Spinal cord (tissue), 9 donors: ENCODE measurements at regions not wholly inside any gene's neighbourhood (a gene's known extent, or its start where the extent isn't known, plus 50 kb on each side); places are given as distances from the start of the nearest gene placed in this dataset.
A peak's percentile ranks its signal among the peaks of the same experiment; 100 is the strongest.

Experiments
- DNase-seq, 6 donors: peaks; one replicate each; pipeline versions ENCODE4 v3.0.0 to v3.0.0-alpha.2; 2013 to 2015; ENCODE audit warnings: low spot score in 6 of 6, low read depth in 4 of 6
- H3K27ac ChIP-seq: one replicate; pipeline ENCODE4 v1.5.1; 2013; ENCODE audit warnings: low read depth, low read length, control low read depth
- H3K27me3 ChIP-seq: one replicate; pipeline ENCODE4 v1.6.1; 2013; ENCODE audit warnings: low read length; ENCODE audit not compliant: control insufficient read depth, insufficient read depth
- H3K36me3 ChIP-seq: one replicate; pipeline ENCODE4 v1.6.1; 2013; ENCODE audit warnings: low read length; ENCODE audit not compliant: control insufficient read depth, insufficient read depth
- H3K4me1 ChIP-seq: one replicate; pipeline ENCODE4 v1.6.1; 2013; ENCODE audit warnings: low read length; ENCODE audit not compliant: control insufficient read depth, insufficient read depth
- H3K4me3 ChIP-seq: one replicate; pipeline ENCODE4 v1.5.1; 2013; ENCODE audit warnings: low read depth, low read length, control low read depth
- H3K9me3 ChIP-seq: one replicate; pipeline ENCODE4 v1.6.1; 2013; ENCODE audit warnings: low read length; ENCODE audit not compliant: control insufficient read depth, insufficient read depth
- WGBS: methylation state at CpG from one replicate; pipeline ENCODE4 v1.1.5; 2013; ENCODE audit warnings: missing lambda C conversion rate; ENCODE audit not compliant: insufficient coverage; 5-methylcytosine and 5-hydroxymethylcytosine counted together
- donor health status: healthy.

DNA sequence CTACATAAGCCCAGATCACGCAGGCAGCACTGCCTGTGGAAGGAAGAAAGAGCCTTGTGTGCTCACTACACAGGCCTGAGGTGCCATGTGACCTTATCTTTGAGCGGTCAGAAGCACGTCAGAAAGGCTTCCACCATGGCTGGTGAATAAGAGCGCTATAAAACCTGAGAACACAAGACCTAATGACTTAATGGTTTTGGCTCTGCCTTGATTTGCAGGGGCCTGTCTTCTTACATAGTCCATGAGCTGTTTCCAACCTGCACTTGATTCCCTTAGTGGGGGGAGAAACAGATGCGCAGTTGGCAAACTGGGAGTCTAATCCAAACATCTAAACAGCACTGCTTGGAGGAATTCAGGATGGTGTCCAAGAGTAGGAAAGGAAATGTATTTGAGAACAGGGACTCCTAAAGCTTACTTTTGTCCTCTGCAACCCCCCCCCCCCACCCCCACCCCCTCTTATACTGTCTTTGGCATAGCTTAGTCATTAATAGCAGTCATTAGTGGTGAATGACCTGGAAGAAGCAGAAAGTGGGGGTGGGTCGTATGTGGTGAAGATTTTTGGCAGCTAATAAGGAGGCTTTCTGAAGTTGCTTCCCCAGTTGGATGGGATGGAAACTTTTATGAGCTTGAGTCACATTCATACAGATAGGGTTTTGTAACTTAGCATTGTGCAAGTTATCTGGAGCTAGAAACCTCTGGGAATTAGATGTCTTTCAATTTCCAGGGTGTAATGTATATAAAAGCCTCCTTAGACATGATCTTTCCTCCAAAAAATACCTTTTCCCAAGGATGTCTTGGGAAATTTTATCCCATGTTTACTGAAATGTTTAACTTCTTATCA is 454.1 kb downstream of the MEIS1 start:
- Histone ChIP-seq H3K4me3 (no peak overlapping the region), H3K27me3 (no peaks in the 10 kb centered on the region), H3K27ac (no peak overlapping the region), H3K9me3 (no peaks in the 10 kb centered on the region), H3K4me1 (no peaks in the 10 kb centered on the region), H3K36me3 (no peaks in the 10 kb centered on the region)
- WGBS: 30% methylated on average over 2 of the region's 6 CpGs
- peak in 3 of 6 donors; percentile 9 to 39 (median 23) for DNase-seq

DNA sequence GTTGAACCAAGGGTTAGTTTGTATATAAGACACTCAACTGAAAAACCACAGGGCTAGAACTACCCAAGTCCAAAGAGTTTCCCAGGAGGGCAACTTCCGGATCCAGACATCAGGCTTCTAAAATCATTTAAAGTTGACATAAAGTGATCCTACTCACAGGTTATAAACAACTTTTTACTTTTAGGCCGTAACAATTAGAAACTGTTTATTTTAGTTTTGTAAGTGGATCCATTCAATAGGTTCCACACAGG is 454.6 kb downstream of the MEIS1 start:
- no peaks in the 10 kb centered on the region for H3K27me3 ChIP-seq
- no peak overlapping the region for H3K4me3 ChIP-seq
- no peaks in the 10 kb centered on the region for H3K4me1 ChIP-seq
- no peaks in the 10 kb centered on the region for H3K9me3 ChIP-seq
- no peak for DNase-seq
- no CpG with 5 or more reads among the region's 2 CpGs for WGBS
- H3K27ac ChIP-seq: no peak overlapping the region
- no peaks in the 10 kb centered on the region for H3K36me3 ChIP-seq

DNA sequence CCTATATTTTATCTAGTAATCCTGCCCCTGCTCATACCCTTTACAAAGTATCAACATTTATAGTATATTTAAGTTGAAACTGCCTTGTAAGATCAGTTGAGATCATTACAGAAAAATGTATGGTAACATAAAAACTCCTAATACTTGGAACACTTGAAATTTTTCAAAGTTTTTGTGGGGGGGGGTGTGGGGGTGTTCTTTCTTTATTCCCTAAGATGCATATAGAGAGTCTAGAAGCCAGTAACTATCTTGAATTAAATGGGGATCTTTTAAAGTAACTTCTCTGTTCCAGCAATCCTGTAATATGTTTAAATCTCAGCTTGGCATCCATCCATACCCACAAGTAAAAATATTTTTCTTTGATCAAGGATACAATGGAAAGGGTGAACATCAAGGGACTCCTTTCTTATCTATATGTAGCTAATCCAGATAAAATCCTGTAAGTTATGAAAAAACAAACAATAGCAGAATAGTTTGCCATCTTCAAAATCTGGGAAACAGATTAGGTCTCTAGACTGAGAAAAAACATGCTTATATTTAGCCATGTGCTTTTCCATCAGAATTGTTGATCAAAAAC is 455.3 kb downstream of the MEIS1 start:
- no peaks in the 10 kb centered on the region for H3K9me3 ChIP-seq
- no peak for DNase-seq

DNA sequence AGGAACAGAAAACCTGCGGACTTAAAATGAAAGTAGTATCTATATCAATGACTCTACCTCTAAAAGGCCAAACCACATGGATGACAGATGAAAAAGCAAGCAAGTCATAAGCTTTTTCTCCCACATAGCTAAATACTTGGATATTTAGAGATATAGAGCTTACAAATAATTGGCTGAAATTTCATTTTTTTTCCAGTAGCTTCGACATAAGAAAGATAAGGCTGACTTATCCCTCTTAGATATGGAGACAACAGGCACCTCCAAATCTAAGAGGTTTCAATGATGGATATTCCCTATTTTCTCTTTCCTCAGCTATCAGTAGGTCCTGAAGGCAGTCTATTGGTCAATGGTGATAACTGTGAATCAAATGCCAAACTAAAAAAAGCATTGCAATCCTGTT is 460.3 kb downstream of the MEIS1 start:
- no peaks in the 10 kb centered on the region for H3K36me3 ChIP-seq
- no peak for DNase-seq
- no peak overlapping the region for H3K4me3 ChIP-seq
- WGBS: no CpG with 5 or more reads among the region's 2 CpGs
- no peak overlapping the region for H3K27ac ChIP-seq
- no peaks in the 10 kb centered on the region for H3K9me3 ChIP-seq
- H3K4me1 ChIP-seq: no peaks in the 10 kb centered on the region
- no peaks in the 10 kb centered on the region for H3K27me3 ChIP-seq

More for the DNA sequence above, 455.3 kb downstream of the MEIS1 start:
- Histone ChIP-seq H3K4me1 (no peaks in the 10 kb centered on the region), H3K27me3 (no peaks in the 10 kb centered on the region), H3K4me3 (no peak overlapping the region), H3K36me3 (no peaks in the 10 kb centered on the region), H3K27ac (no peak overlapping the region)

DNA sequence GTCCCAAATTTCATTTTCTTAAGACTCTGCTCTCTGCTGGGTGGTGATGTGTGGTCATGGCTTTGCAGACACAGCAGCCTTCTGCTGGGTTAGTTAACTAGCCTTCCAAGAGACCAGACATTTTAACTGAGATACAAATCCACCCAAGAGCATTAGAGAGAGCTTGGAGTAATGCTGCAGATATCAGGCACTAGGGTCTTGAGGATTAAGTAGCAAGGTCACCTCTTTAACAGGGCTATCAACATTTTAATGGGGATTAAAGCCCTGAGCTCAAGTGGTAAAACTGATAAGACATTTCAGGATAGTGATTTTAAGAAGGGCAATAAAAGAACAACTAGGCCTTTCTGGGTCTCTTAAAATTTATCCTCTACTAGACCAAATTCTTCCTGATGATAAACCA is 461.2 kb downstream of the MEIS1 start:
- Histone ChIP-seq H3K36me3 (no peaks in the 10 kb centered on the region), H3K4me3 (no peak overlapping the region), H3K4me1 (no peaks in the 10 kb centered on the region), H3K9me3 (no peaks in the 10 kb centered on the region), H3K27ac (no peak overlapping the region), H3K27me3 (no peaks in the 10 kb centered on the region)
- no peak for DNase-seq

DNA sequence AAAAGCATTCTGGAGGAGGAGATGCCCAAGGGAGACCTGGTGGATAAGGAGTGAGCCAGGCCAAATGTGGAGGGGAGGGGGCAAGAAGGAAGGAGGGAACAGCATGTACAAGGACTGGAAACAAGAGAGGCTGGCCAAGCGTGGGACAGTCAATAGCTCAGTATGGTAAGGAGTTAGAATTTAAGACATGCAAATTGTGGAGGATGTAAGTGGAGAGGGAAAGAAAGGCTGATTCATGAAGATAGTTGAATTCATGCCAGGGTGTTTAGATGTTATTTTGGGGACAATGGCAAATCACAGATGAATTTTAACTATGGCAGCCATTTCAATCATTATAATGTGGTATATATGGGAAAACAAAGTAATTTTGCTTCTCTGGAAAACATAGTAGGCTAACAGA is 462.3 kb downstream of the MEIS1 start:
- H3K27me3 ChIP-seq: no peaks in the 10 kb centered on the region
- H3K4me3 ChIP-seq: no peak overlapping the region
- no peak overlapping the region for H3K27ac ChIP-seq
- DNase-seq: peak in 1 of 6 donors; percentile 9
- no peaks in the 10 kb centered on the region for H3K9me3 ChIP-seq
- no peaks in the 10 kb centered on the region for H3K36me3 ChIP-seq
- H3K4me1 ChIP-seq: no peaks in the 10 kb centered on the region
- WGBS: 57% methylated on average over 1 of the region's 1 CpG

DNA sequence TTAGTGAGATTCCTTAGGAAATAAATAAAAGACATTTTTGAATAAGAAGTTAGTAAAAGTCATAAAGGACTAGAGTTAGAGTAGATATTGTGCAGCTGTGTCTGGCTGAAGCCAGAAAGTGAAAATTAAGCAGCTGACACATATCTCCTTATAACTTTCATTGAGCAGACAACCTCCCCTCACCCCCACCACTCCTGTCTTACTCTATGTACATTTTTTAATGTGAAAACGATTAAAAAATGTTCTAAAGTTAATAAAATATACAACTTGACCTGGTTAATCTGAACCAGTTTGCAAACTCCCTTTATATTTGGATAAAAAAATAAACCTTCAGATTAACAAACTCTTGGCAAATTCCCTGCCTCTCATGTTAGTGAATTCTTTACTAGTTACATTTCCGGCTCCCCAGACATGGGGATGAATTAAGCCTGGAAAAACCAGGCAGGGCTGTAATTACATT is 462.8 kb downstream of the MEIS1 start:
- H3K9me3 ChIP-seq: no peaks in the 10 kb centered on the region
- no peaks in the 10 kb centered on the region for H3K4me1 ChIP-seq
- H3K27ac ChIP-seq: no peak overlapping the region
- H3K36me3 ChIP-seq: no peaks in the 10 kb centered on the region
- no peaks in the 10 kb centered on the region for H3K27me3 ChIP-seq
- no peak for DNase-seq
- no peak overlapping the region for H3K4me3 ChIP-seq
- WGBS: no CpG with 5 or more reads among the region's 2 CpGs

DNA sequence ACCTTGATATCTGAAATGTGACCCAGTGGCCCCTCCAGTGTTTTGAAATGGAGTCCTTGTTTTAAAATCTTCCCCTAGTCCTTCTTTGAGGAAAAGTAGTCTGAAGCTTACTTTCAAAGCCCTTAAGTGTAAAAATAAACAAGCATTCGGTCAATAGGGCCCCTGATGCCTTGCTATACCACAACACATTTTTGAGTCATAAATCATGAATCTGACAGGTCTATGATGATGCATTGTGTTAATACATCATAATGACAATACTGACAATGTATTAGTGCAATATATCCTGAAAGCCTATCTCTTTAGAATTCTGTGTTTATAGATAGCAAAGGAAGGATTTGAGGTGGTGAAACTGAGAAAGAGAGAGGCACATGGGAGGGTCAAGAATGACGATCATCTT is 464.2 kb downstream of the MEIS1 start:
- no CpG with 5 or more reads among the region's 2 CpGs for WGBS
- no peaks in the 10 kb centered on the region for H3K36me3 ChIP-seq
- no peak for DNase-seq

DNA sequence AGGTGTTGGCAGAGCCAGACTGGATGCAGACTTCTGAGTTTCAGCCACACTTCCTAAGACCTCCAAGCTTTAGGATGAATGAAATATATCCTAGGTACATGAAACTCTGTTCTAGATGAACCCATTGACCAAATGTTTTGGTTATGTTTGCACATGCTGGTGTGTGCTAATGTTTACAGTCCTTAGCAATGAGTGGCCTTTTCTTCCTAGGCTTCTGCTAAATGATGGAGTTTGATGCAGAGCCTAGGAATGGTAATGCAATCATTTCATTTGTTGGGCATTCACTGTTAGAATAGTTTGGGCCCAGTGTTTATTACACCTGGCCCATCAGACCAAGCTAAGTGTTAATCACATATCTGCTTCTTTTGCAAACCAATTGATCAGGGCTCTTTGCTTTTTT is 464.7 kb downstream of the MEIS1 start:
- Histone ChIP-seq H3K27ac (no peak overlapping the region), H3K4me1 (no peaks in the 10 kb centered on the region), H3K9me3 (no peaks in the 10 kb centered on the region), H3K4me3 (no peak overlapping the region), H3K36me3 (no peaks in the 10 kb centered on the region), H3K27me3 (no peaks in the 10 kb centered on the region)
- no peak for DNase-seq

More for the DNA sequence above, 464.2 kb downstream of the MEIS1 start:
- Histone ChIP-seq H3K9me3 (no peaks in the 10 kb centered on the region), H3K4me1 (no peaks in the 10 kb centered on the region), H3K27me3 (no peaks in the 10 kb centered on the region), H3K4me3 (no peak overlapping the region), H3K27ac (no peak overlapping the region)

DNA sequence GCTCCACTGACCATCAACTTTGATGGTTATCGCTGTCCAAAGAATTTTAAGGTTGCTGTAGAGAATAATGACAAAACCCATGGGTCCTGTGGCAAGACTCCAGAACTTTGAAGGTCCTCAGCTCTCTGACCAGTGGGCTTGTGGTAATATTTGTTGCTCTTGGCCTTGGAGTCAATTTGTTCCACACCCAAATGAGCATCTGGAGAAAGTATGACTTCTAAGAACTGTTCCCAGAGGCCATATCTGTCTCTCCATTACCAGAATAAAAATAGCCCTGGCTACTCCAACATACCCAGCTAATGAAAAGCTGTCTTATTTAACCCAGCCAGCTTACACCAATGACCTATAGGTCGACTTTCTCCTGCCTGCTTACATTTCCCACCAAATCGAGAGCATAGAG is 466.4 kb downstream of the MEIS1 start:
- H3K36me3 ChIP-seq: no peaks in the 10 kb centered on the region
- no peaks in the 10 kb centered on the region for H3K4me1 ChIP-seq
- H3K9me3 ChIP-seq: no peaks in the 10 kb centered on the region
- DNase-seq: peak in 1 of 6 donors; percentile 4
- no peaks in the 10 kb centered on the region for H3K27me3 ChIP-seq
- H3K4me3 ChIP-seq: no peak overlapping the region
- 75% methylated on average over 2 of the region's 3 CpGs for WGBS
- no peak overlapping the region for H3K27ac ChIP-seq
